ENCODE measurements at regions not wholly inside any gene's neighbourhood (a gene's known extent, or its start where the extent isn't known, plus 50 kb on each side); places are given as distances from the start of the nearest gene placed in this dataset.

DNA sequence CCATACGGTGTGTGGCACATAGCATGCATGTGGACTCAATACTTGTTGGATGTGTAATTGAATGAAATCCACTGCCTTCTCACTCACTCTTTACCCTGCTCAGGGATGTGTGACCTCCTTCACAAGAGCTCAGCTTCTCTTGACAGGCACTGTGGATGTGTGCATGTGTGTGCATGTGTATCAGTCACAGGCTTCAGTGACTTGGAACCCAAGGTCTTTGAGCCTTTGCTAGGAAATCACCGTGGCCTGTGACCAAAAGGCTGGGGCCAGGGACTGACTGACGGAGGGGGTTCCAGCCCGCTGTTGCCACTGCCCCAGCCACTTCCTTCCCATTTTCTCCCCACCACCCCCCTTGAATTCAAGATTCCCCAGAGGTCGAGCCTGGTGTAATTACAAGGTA is 144.4 kb upstream of the POU3F1 start:
- no peaks in the 10 kb centered on the region for H3F3A ChIP-seq (ENCODE audit: insufficient read depth, low read length)
- no peaks in the 10 kb centered on the region for H3K9me2 ChIP-seq (ENCODE audit: low read depth, low read length)
- H3K4me3 ChIP-seq (ENCODE audit: low read depth, low read length, poor library complexity, severe bottlenecking) = no peak overlapping the region
- H3K4me2 ChIP-seq (ENCODE audit: low read length) = no peak overlapping the region
- H3K79me2 ChIP-seq (ENCODE audit: insufficient read depth, low read length) = no peaks in the 10 kb centered on the region
- H2AFZ ChIP-seq (ENCODE audit: low read length) = no peak overlapping the region
- no peaks in the 10 kb centered on the region for H3K9me3 ChIP-seq (ENCODE audit: low read length)
- no peaks in the 10 kb centered on the region for H3K4me1 ChIP-seq (ENCODE audit: insufficient read depth, low read length, severe bottlenecking)
- H3K27me3 ChIP-seq (ENCODE audit: insufficient read depth, low read length) = peaks cover 11% of the 10 kb centered on the region
- TF ChIP-seq EZH2 (IDR thresholded peaks at IDR 0.05; ENCODE audit: borderline replicate concordance, low read length) = no peak
- no peak for TF ChIP-seq CTCF (IDR thresholded peaks at IDR 0.05; ENCODE audit: low read length)
- no peak overlapping the region for H3K27ac ChIP-seq (ENCODE audit: low read depth, low read length, poor library complexity, severe bottlenecking)
- H4K20me1 ChIP-seq (ENCODE audit: insufficient read depth, low read length) = no peaks in the 10 kb centered on the region
- H3K36me3 ChIP-seq (ENCODE audit: insufficient read depth, low read length) = no peaks in the 10 kb centered on the region
- no peak overlapping the region for H3K9ac ChIP-seq (ENCODE audit: low read length)

- Histone ChIP-seq H2AFZ (ENCODE audit: low read length) (no peak overlapping the region), H3K27ac (ENCODE audit: low read depth, low read length, poor library complexity, severe bottlenecking) (no peak overlapping the region), H3F3A (ENCODE audit: insufficient read depth, low read length) (no peaks in the 10 kb centered on the region), H3K4me3 (ENCODE audit: low read depth, low read length, poor library complexity, severe bottlenecking) (no peak overlapping the region), H4K20me1 (ENCODE audit: insufficient read depth, low read length) (no peaks in the 10 kb centered on the region), H3K9me3 (ENCODE audit: low read length) (no peaks in the 10 kb centered on the region), H3K9me2 (ENCODE audit: low read depth, low read length) (no peaks in the 10 kb centered on the region), H3K4me2 (ENCODE audit: low read length) (no peak overlapping the region), H3K27me3 (ENCODE audit: insufficient read depth, low read length) (no peaks in the 10 kb centered on the region), H3K4me1 (ENCODE audit: insufficient read depth, low read length, severe bottlenecking) (no peaks in the 10 kb centered on the region), H3K79me2 (ENCODE audit: insufficient read depth, low read length) (no peaks in the 10 kb centered on the region), H3K9ac (ENCODE audit: low read length) (no peak overlapping the region), H3K36me3 (ENCODE audit: insufficient read depth, low read length) (no peaks in the 10 kb centered on the region)
- TF ChIP-seq CTCF (IDR thresholded peaks at IDR 0.05; ENCODE audit: low read length) (no peak), EZH2 (IDR thresholded peaks at IDR 0.05; ENCODE audit: borderline replicate concordance, low read length) (no peak)
These were observed 141.0 kb upstream of the POU3F1 start for GRCh38 chr1:38187552-38187951.

GRCh38 chr1:38186566-38186965 is 140.0 kb upstream of the POU3F1 start:
- no peak for TF ChIP-seq EZH2 (IDR thresholded peaks at IDR 0.05; ENCODE audit: borderline replicate concordance, low read length)
- no peak for TF ChIP-seq CTCF (IDR thresholded peaks at IDR 0.05; ENCODE audit: low read length)
- Histone ChIP-seq H3K9me2 (ENCODE audit: low read depth, low read length) (no peaks in the 10 kb centered on the region), H2AFZ (ENCODE audit: low read length) (no peak overlapping the region), H3K79me2 (ENCODE audit: insufficient read depth, low read length) (no peaks in the 10 kb centered on the region), H3F3A (ENCODE audit: insufficient read depth, low read length) (no peaks in the 10 kb centered on the region), H3K9ac (ENCODE audit: low read length) (no peak overlapping the region), H4K20me1 (ENCODE audit: insufficient read depth, low read length) (no peaks in the 10 kb centered on the region), H3K4me2 (ENCODE audit: low read length) (no peak overlapping the region), H3K4me3 (ENCODE audit: low read depth, low read length, poor library complexity, severe bottlenecking) (no peak overlapping the region), H3K27ac (ENCODE audit: low read depth, low read length, poor library complexity, severe bottlenecking) (no peak overlapping the region), H3K36me3 (ENCODE audit: insufficient read depth, low read length) (no peaks in the 10 kb centered on the region), H3K9me3 (ENCODE audit: low read length) (no peaks in the 10 kb centered on the region), H3K27me3 (ENCODE audit: insufficient read depth, low read length) (no peaks in the 10 kb centered on the region), H3K4me1 (ENCODE audit: insufficient read depth, low read length, severe bottlenecking) (no peaks in the 10 kb centered on the region)

Measured in OCI-LY1 (cell line).